H1 (cell line): ENCODE measurements at regions not wholly inside any gene's neighbourhood (a gene's known extent, or its start where the extent isn't known, plus 50 kb on each side); places are given as distances from the start of the nearest gene placed in this dataset.

ENCODE experiments used
- CTCF ChIA-PET: fragments of 300-600 bp; sonication (Branson Sonifier 250); formaldehyde crosslinking; loops from one replicate; lab custom pipeline; 2021; ENCODE audit not compliant: partially characterized antibody; lab: Charles Lee
- POLR2A ChIA-PET: fragments of 300-600 bp; sonication (Branson Sonifier 250); formaldehyde crosslinking; loops from one replicate; lab custom pipeline; 2021; ENCODE audit warnings: inconsistent platforms; ENCODE audit not compliant: partially characterized antibody; lab: Charles Lee
- DNase-seq, 2 experiments: peaks; one replicate each; pipeline versions ENCODE4 v3.0.0 to v3.0.0-alpha.2; 2010 to 2022; ENCODE audit warnings: low spot score in 2 of 2, low read depth in 1 of 2, mixed read lengths in 1 of 2
- FAIRE-seq: peaks from 2 replicates; lab custom pipeline; 2011; peaks lifted over from hg19 to GRCh38; lab: Jason Lieb, UNC
- H2AFZ ChIP-seq: 2 replicates; pipeline ENCODE4 v1.8.1; 2012; ENCODE audit warnings: low read length, inconsistent platforms
- H2AK5ac ChIP-seq: 2 replicates; pipeline ENCODE4 v1.6.1; 2013; ENCODE audit warnings: low read depth, low read length
- H2BK120ac ChIP-seq: replicated peaks from 2 replicates; pipeline ENCODE3; 2013; ENCODE audit warnings: low read depth, low read length, inconsistent platforms
- H2BK12ac ChIP-seq: 2 replicates; pipeline ENCODE4 v1.6.1; 2013; ENCODE audit warnings: low read depth, low read length
- H2BK15ac ChIP-seq: 2 replicates; pipeline ENCODE4 v1.6.1; 2013; ENCODE audit warnings: low read length
- H2BK20ac ChIP-seq: 2 replicates; pipeline ENCODE4 v1.6.1; 2013; ENCODE audit warnings: low read length
- H2BK5ac ChIP-seq: 2 replicates; pipeline ENCODE4 v1.6.1; 2013; ENCODE audit warnings: low read depth, low read length
- H3K14ac ChIP-seq: 2 replicates; pipeline ENCODE4 v1.6.1; 2013; ENCODE audit warnings: inconsistent platforms; ENCODE audit not compliant: insufficient read length
- H3K18ac ChIP-seq: 2 replicates; pipeline ENCODE4 v1.6.1; 2013; ENCODE audit warnings: low read length; ENCODE audit errors: extremely low read depth
- H3K23ac ChIP-seq: 2 replicates; pipeline ENCODE4 v1.6.1; 2013; ENCODE audit warnings: inconsistent platforms; ENCODE audit not compliant: insufficient read length
- H3K23me2 ChIP-seq: 2 replicates; pipeline ENCODE4 v1.6.1; 2013; ENCODE audit warnings: low read depth, low read length
- H3K27ac ChIP-seq: 2 replicates; pipeline ENCODE4 v1.6.1; 2011; ENCODE audit warnings: low read depth, low read length, inconsistent platforms
- H3K27me3 ChIP-seq, 4 experiments: replicated peaks in 1 of 4; 1 replicate in 1 of 4; 2 replicates in 3 of 4; pipeline versions ENCODE4 v1.6.1 to v1.8.1; 2011 to 2013; ENCODE audit warnings: low read length in 3 of 4, mild to moderate bottlenecking in 3 of 4, inconsistent platforms in 2 of 4, mixed read lengths in 2 of 4, moderate library complexity in 1 of 4; ENCODE audit not compliant: control insufficient read depth in 3 of 4, insufficient read depth in 3 of 4; ENCODE audit errors: extremely low read depth in 1 of 4
- H3K36me3 ChIP-seq, 4 experiments: 2 replicates each; pipeline versions ENCODE4 v1.6.1 to v1.8.1; 2011 to 2013; ENCODE audit warnings: mild to moderate bottlenecking in 4 of 4, low read length in 3 of 4, moderate library complexity in 2 of 4, control low read depth in 1 of 4, inconsistent platforms in 1 of 4; ENCODE audit not compliant: insufficient read depth in 4 of 4, control insufficient read depth in 2 of 4
- H3K4ac ChIP-seq: replicated peaks from 2 replicates; pipeline ENCODE3; 2013; ENCODE audit warnings: low read length, low read depth, mixed read lengths, inconsistent platforms; ENCODE audit not compliant: insufficient read length
- H3K4me1 ChIP-seq, 4 experiments: replicated peaks in 1 of 4; 1 replicate in 1 of 4; 2 replicates in 3 of 4; pipeline versions ENCODE4 v1.6.1 to v1.8.1; 2011 to 2013; ENCODE audit warnings: low read length in 3 of 4, inconsistent platforms in 2 of 4, mixed read lengths in 1 of 4; ENCODE audit not compliant: insufficient read depth in 4 of 4, control insufficient read depth in 3 of 4
- H3K4me2 ChIP-seq, 2 experiments: 2 replicates each; pipeline versions ENCODE4 v1.6.1 to v1.8.1; 2011 to 2013; ENCODE audit warnings: low read depth in 2 of 2, low read length in 2 of 2, control low read depth in 1 of 2, inconsistent platforms in 1 of 2, mild to moderate bottlenecking in 1 of 2; ENCODE audit not compliant: insufficient read depth in 1 of 2
- H3K4me3 ChIP-seq, 4 experiments: fragments of 200-600, 300-600 bp in 1 of 4; sonication (generic), shearing (Covaris generic), sonication (Bioruptor Twin) in 1 of 4; 2 replicates each; pipeline versions ENCODE4 v1.5.1 to v1.8.1; 2011 to 2016; ENCODE audit warnings: low read length in 4 of 4, low read depth in 3 of 4, control low read depth in 2 of 4, inconsistent platforms in 2 of 4, mild to moderate bottlenecking in 2 of 4, mixed read lengths in 1 of 4, moderate library complexity in 1 of 4; ENCODE audit not compliant: insufficient read depth in 2 of 4; ENCODE audit errors: extremely low read depth in 1 of 4
- H3K56ac ChIP-seq: replicated peaks from 2 replicates; pipeline ENCODE3; 2013; ENCODE audit warnings: low read depth, mild to moderate bottlenecking, mixed read lengths, low read length, inconsistent platforms; ENCODE audit not compliant: insufficient read length
- H3K79me1 ChIP-seq: 2 replicates; pipeline ENCODE4 v1.6.1; 2013; ENCODE audit warnings: low read depth, low read length, control low read depth
- H3K79me2 ChIP-seq, 2 experiments: 2 replicates each; pipeline versions ENCODE4 v1.6.1 to v1.8.1; 2012 to 2013; ENCODE audit warnings: low read length in 2 of 2, mild to moderate bottlenecking in 2 of 2, inconsistent platforms in 1 of 2; ENCODE audit not compliant: insufficient read depth in 2 of 2, control insufficient read depth in 1 of 2
- H3K9ac ChIP-seq, 4 experiments: replicated peaks in 1 of 4; 1 replicate in 1 of 4; 2 replicates in 3 of 4; pipeline versions ENCODE4 v1.6.1 to v1.8.1; 2011 to 2013; ENCODE audit warnings: low read depth in 3 of 4, low read length in 3 of 4, control low read depth in 2 of 4, mild to moderate bottlenecking in 2 of 4, moderate library complexity in 2 of 4, inconsistent platforms in 1 of 4; ENCODE audit errors: extremely low read depth in 1 of 4
- H3K9me3 ChIP-seq, 2 experiments: 2 replicates each; pipeline versions ENCODE4 v1.6.1 to v1.8.1; 2012 to 2013; ENCODE audit warnings: mild to moderate bottlenecking in 2 of 2, moderate library complexity in 2 of 2, control low read depth in 1 of 2, inconsistent platforms in 1 of 2, low read depth in 1 of 2, low read length in 1 of 2, mixed read lengths in 1 of 2; ENCODE audit not compliant: insufficient read depth in 2 of 2
- H4K20me1 ChIP-seq, 2 experiments: replicated peaks in 1 of 2; 2 replicates each; pipeline versions ENCODE3 to v1.8.1; 2011 to 2013; ENCODE audit warnings: inconsistent platforms in 2 of 2, low read length in 2 of 2, mild to moderate bottlenecking in 1 of 2; ENCODE audit not compliant: insufficient read depth in 2 of 2, control insufficient read depth in 1 of 2
- H4K5ac ChIP-seq: 2 replicates; pipeline ENCODE4 v1.6.1; 2013; ENCODE audit warnings: low read length, low read depth, mixed read lengths, inconsistent platforms; ENCODE audit not compliant: insufficient read length
- H4K8ac ChIP-seq: 2 replicates; pipeline ENCODE4 v1.8.0; 2013; ENCODE audit warnings: mild to moderate bottlenecking, moderate library complexity, low read length, inconsistent platforms; ENCODE audit not compliant: insufficient read depth; ENCODE audit errors: extremely low read depth
- H4K91ac ChIP-seq: replicated peaks from 2 replicates; pipeline ENCODE3; 2013; ENCODE audit warnings: low read length, mixed read lengths, inconsistent platforms; ENCODE audit not compliant: insufficient read length
- ASH2L ChIP-seq: fragments of 200-600, 300-600 bp; sonication (generic); IDR thresholded peaks from one replicate; pipeline ENCODE4 v1.7.1; 2017; ENCODE audit warnings: low read length
- CTBP2 ChIP-seq: IDR thresholded peaks from 2 replicates; pipeline ENCODE4 v1.7.0; 2011; ENCODE audit warnings: borderline replicate concordance, mild to moderate bottlenecking, moderate library complexity, mixed read lengths, low read length; ENCODE audit not compliant: insufficient read depth, insufficient read length
- E2F6 ChIP-seq: IDR thresholded peaks from 2 replicates; pipeline ENCODE4 v1.6.1; 2012; ENCODE audit warnings: inconsistent platforms
- GABPA ChIP-seq: IDR thresholded peaks from 2 replicates; pipeline ENCODE4 v1.6.1; 2011; ENCODE audit warnings: mild to moderate bottlenecking, low read length, moderate library complexity, borderline replicate concordance; ENCODE audit not compliant: insufficient read depth
- HDAC2 ChIP-seq, 2 experiments: fragments of 300-600 bp in 1 of 2; sonication (generic) in 1 of 2; IDR thresholded peaks; 2 replicates each; pipeline ENCODE4 v1.6.1; 2011 to 2012; ENCODE audit warnings: low read depth in 2 of 2, low read length in 2 of 2, mild to moderate bottlenecking in 2 of 2, moderate library complexity in 2 of 2, borderline replicate concordance in 1 of 2, inconsistent platforms in 1 of 2
- JUN ChIP-seq: IDR thresholded peaks from 2 replicates; pipeline ENCODE4 v1.6.1; 2011; ENCODE audit warnings: low read depth, mild to moderate bottlenecking, improper control_type of control experiment, low read length
- KDM4A ChIP-seq: IDR thresholded peaks from one replicate; pipeline ENCODE4 v1.7.1; 2012; ENCODE audit warnings: low read depth, mild to moderate bottlenecking, moderate library complexity, low read length, inconsistent platforms; ENCODE audit not compliant: severe bottlenecking
- MAFK ChIP-seq: IDR thresholded peaks from 2 replicates; pipeline ENCODE4 v1.6.1; 2012; ENCODE audit warnings: low read depth, mild to moderate bottlenecking, improper control_type of control experiment, low read length
- NANOG ChIP-seq: IDR thresholded peaks from 2 replicates; pipeline ENCODE4 v1.6.1; 2011; ENCODE audit warnings: low read length, low read depth, mild to moderate bottlenecking, inconsistent platforms; ENCODE audit not compliant: insufficient read depth, poor library complexity, severe bottlenecking
- NRF1 ChIP-seq: IDR thresholded peaks from 2 replicates; pipeline ENCODE4 v1.6.1; 2011; ENCODE audit warnings: mild to moderate bottlenecking, low read depth, low read length, improper control_type of control experiment
- SIRT6 ChIP-seq: IDR thresholded peaks from one replicate; pipeline ENCODE4 v1.7.1; 2012; ENCODE audit warnings: low read length, inconsistent platforms
- SIX5 ChIP-seq: IDR thresholded peaks from 2 replicates; pipeline ENCODE4 v1.6.1; 2011; ENCODE audit warnings: mild to moderate bottlenecking, low read depth, low read length
- TAF1 ChIP-seq: IDR thresholded peaks from 2 replicates; pipeline ENCODE4 v1.6.1; 2011; ENCODE audit warnings: mild to moderate bottlenecking, low read depth, low read length
- TEAD4 ChIP-seq: IDR thresholded peaks from 2 replicates; pipeline ENCODE4 v1.6.1; 2012; ENCODE audit warnings: low read depth, low read length, inconsistent platforms, mixed read lengths
- WGBS, 2 experiments: shearing (Covaris generic) in 1 of 2; methylation state at CpG; one replicate each; pipeline versions ENCODE4 v1.1.6 to v1.1.7; 2013 to 2015; ENCODE audit warnings: low lambda C conversion rate in 2 of 2, mixed read lengths in 2 of 2, inconsistent platforms in 1 of 2, low coverage in 1 of 2, missing lambda C conversion rate in 1 of 2; ENCODE audit not compliant: insufficient replicate concordance in 2 of 2, insufficient coverage in 1 of 2, insufficient read length in 1 of 2; ENCODE audit errors: extremely low coverage in 1 of 2, missing lambda C conversion rate in 1 of 2; 5-methylcytosine and 5-hydroxymethylcytosine counted together

DNA sequence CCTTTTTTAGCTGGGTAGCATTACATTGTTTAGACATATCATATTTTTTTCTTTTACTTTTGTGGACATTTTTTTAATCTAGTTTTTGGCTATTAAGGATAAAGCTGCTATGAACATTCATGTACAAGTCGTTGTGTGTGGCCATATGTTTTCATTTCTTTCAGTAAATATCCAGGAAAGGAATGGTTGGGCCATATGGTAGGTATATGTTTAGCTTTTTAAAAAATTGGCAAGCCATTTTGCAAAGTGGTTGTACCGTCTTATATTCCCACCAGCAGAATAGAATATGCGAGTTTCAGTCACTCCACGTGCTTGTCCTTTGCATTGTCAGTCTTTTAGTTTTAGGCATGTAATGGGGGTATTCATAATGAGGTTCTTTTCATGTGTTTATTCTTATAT lies 106.3 kb upstream of the NOX3 start:
- H2BK15ac ChIP-seq = no peak overlapping the region
- H3K4me2 ChIP-seq = no peak overlapping the region
- no peak overlapping the region for H4K91ac ChIP-seq
- H3K9ac ChIP-seq = no peak overlapping the region
- no peak overlapping the region for H4K8ac ChIP-seq
- no peak overlapping the region for H2BK120ac ChIP-seq
- H4K5ac ChIP-seq = no peak overlapping the region
- H2AFZ ChIP-seq = no peak overlapping the region
- FAIRE-seq (no peak), DNase-seq (no peak)
- peaks cover 4 to 6% of the 10 kb centered on the region in 2 experiments; a peak in 2 of 4 replicates for H3K9me3 ChIP-seq
- no peak overlapping the region for H3K56ac ChIP-seq
- H3K23me2 ChIP-seq = no peaks in the 10 kb centered on the region
- no peak overlapping the region for H2BK12ac ChIP-seq
- no peak overlapping the region for H3K4ac ChIP-seq
- H3K18ac ChIP-seq = no peak overlapping the region
- H2AK5ac ChIP-seq = no peak overlapping the region
- H2BK20ac ChIP-seq = no peak overlapping the region
- H3K79me1 ChIP-seq = no peaks in the 10 kb centered on the region
- H3K23ac ChIP-seq = no peak overlapping the region
- no peak overlapping the region for H3K27ac ChIP-seq
- H3K14ac ChIP-seq = no peak overlapping the region
- no peaks in the 10 kb centered on the region for H3K27me3 ChIP-seq
- no peak overlapping the region for H2BK5ac ChIP-seq
- no peaks in the 10 kb centered on the region for H3K79me2 ChIP-seq
- H3K36me3 ChIP-seq = no peaks in the 10 kb centered on the region
- no peaks in the 10 kb centered on the region for H4K20me1 ChIP-seq
- CTCF ChIA-PET = interaction anchor here (0.6 kb wide), 1 partner anchor 411 kb away, joined by 3 read pairs; no protein-coding TSS in a partner anchor
- no peak overlapping the region for H3K4me3 ChIP-seq
- POLR2A ChIA-PET = no interaction called here
- WGBS, 2 experiments = 96% methylated on average over 4 of the region's 4 CpGs; no CpG with 5 or more reads in 1 of the 2 experiments
- no peaks in the 10 kb centered on the region for H3K4me1 ChIP-seq
- TF ChIP-seq JUN = no peak
- TF ChIP-seq NANOG = no peak
- no peak for TF ChIP-seq ASH2L
- no peak for TF ChIP-seq SIRT6
- no peak for TF ChIP-seq E2F6
- no peak for TF ChIP-seq SIX5
- TF ChIP-seq MAFK = no peak
- no peak for TF ChIP-seq HDAC2 (IDR thresholded peaks at IDR 0.05; ENCODE audit: borderline replicate concordance in 1 of 2, low read depth in 2 of 2, low read length in 2 of 2)
- no peak for TF ChIP-seq GABPA
- TF ChIP-seq KDM4A = no peak
- no peak for TF ChIP-seq TAF1
- no peak for TF ChIP-seq TEAD4
- no peak for TF ChIP-seq CTBP2
- TF ChIP-seq NRF1 = no peak
